NCI-H2081 treated with DMSO at 0.1 percent for 48 hours (cell line): ENCODE measurements at regions not wholly inside any gene's neighbourhood (a gene's known extent, or its start where the extent isn't known, plus 50 kb on each side); places are given as distances from the start of the nearest gene placed in this dataset.

ENCODE experiments used
- DNase-seq: peaks from one replicate; lab custom pipeline; 2025; lab: John Stamatoyannopoulos, UW

DNA sequence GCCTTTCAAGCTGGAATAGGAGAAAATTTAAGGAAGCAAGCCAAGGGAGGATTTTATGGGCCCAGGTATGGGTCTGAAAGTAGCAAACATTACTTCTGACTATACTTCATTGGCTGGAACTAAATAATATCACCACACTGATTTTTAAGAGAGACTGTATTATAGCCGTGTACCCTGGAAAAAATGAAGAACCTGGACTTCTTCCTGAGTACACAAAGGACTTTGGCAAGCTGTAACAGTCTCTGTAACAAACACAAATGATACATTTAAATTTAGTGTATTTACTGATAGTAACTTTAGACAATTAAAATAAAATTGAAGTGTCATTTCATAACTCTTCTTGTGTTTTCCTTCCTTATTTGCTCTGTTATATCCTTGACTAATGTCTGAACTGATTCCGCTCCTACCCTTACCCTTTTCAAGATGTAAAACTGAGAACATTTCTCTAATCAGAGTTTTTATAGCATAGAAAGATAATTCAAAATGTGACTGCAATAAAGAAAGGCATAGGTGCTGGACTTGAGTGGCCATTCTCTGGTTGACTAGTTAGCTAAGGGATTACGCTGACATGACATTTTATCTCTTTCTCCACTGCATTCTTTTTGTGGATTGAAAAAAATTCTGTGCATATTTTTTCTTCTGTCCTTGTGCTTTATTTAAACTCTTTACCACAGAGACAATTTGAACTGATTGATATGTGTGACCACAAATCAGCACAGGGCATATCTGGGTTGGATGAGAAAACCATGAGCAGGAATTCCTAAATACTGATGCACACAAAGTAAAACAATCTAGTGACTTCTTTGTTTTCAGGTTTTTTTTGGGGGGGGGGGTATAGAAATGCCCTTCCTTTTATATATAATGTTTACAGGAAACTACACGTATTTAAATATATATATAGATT is 349.7 kb downstream of the MDFIC start:
- no peak for DNase-seq

DNA sequence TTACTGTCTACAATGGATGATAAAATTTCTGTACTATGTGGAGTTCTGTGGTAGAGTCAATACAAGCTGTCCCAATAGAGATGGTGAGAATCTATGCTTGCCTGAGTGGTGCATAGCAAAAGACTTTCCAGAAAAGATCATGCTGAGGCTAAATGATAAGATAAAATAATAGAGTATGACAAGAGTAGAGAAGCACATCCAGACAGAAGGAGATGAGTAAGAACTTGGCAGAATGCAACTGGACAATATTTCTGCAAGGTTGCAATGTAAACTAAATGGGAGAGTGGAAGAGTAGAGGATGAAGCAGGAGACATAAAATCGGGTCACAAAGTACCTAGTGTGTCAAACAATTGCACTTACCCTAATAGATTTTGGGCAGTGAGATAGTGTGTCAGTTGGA is 347.6 kb downstream of the MDFIC start:
- no peak for DNase-seq

DNA sequence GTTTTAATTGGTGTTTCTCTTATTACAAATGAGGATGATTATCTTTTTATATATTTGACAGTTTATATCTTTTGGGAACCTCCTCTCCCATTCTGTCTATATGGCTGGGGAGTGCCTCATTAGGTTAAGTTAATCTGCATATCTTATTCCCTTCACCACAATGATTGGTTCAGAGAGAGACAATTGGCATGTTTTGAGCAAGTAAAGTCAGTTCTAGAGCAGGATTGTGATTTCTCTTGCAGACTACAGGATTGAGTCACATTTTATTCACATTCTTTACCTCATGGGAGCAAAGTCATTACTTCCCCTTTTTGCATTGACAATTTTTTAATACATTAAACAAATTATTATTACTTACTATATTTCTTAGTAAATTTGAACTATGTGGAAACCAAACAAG is 345.6 kb downstream of the MDFIC start:
- no peak for DNase-seq

DNA sequence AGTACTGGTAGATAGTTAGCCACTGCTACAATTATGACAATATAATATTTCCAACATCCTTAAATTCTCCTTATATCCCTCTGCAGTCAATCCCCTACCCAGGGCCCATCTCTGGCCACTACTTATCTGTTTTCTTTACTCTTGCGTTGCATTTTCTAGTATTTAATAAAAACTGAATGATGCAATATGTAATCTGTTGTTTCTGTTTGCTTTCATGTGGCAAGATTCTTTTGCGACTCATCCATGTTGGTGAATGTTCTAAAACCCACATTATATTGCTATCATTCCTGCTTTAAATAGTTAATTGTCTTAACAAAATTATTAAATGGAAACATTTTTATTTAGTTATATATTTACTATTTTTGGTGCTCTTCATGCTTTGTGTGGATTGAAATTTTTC is 338.5 kb downstream of the MDFIC start:
- DNase-seq: no peak

DNA sequence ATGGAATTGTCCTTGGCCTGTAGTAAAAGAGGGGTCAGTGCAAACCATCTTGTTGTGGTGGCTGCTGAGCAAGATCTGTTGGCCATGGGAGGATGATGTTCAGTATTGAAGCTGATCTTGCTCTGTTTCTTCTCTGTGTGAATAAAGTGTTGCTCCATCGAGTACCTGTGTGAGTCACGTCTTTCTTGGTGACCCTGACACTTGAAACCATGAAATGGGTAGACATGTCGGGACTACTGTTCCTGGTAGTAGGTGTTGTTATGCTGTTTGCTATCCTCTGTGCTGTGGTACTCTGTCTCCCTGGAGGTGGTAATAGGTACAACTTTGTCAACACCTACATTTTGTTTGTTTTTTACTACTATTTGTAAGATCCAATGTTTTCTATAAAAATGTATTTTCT is 330.6 kb downstream of the MDFIC start:
- DNase-seq: no peak

DNA sequence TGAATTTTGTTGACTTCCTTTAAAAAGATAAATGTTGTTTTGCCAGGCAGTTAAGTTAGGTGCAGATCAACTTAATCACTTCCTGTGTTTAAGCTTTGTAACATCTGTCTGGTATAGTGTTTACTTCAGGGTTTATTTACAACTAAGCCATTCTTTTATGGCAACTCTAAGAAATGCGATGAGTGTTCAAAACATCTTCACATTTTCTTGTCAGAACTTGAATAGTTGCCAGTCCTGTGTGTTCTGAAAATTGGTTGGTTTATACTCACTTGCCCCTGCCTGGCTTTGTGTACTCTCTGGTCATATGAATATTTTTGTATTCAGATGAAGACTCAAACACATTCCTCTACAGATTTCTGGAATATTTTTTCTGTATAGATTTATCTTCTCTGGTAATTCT is 327.2 kb downstream of the MDFIC start:
- no peak for DNase-seq

DNA sequence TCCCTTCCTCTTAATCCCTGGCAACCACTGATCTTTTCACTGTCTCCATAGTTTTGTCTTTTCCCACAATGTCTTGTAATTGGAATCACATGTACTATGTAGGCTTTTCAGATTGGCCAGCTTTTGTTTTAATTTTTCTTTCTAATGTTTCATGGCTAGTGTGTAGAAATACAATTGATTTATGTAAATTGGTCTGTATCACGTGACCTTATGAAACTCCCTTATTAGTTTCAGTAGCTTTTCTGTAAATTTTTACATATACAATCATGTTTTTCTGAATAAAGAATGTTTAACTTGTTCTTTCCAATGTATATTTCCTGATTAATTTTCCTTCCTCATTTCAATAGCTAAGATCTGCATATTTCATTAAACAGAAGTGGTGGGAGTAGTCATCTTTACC is 319.3 kb downstream of the MDFIC start:
- DNase-seq: no peak

DNA sequence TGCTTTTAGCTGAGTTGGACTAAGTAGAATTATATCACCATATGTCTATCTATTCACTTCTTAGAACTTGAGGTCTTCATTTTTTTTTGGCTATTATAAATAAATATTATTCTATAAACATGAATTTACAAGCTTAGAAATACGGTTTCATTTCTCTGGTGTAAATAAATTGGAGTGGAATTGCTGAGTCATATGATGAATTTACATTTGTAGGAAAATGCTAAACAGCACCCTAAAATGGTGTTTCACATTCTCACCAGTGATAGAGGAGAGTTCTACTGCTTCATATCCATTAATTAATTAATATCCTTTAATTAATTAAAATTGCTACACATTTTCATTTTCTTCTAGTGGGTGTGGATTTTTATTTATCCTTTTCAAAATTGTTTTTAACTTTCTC is 318.3 kb downstream of the MDFIC start:
- no peak for DNase-seq

DNA sequence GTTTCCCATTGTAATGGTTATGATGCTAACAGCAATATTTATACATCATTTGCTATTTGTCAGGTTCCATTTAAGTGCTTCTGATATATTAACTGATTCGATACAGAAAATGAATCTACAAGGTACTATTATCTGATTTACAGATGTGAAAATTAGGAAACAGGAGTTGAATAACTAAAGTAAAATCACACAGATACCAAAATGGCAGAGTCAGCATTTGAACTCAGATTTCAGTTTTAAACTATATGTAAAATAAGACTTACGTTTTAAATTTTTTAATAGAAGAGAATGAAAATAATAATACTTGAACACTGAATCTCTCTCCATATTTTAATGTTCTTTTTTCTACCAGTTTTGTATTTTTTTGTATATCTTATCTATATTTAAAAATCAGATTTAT is 313.2 kb downstream of the MDFIC start:
- DNase-seq: no peak

DNA sequence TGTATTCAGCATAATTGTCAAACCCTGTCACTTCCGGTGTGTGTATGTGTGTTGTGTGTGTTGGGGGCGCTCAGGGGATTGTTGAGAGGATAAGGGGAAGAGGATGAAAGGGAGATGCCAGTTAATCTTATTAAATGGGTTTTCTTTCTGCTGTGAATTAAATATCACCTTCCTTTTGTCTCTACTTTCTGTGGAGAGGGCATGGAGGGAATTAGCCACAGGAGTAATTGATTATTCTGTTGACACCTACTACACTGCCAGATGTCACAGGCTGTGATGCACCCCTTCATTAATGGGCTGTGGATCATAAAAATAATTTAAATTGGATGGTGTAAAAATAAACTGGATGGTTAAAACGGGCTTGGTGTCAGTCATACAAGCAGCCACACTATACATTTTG is 311.9 kb downstream of the MDFIC start:
- DNase-seq: no peak

DNA sequence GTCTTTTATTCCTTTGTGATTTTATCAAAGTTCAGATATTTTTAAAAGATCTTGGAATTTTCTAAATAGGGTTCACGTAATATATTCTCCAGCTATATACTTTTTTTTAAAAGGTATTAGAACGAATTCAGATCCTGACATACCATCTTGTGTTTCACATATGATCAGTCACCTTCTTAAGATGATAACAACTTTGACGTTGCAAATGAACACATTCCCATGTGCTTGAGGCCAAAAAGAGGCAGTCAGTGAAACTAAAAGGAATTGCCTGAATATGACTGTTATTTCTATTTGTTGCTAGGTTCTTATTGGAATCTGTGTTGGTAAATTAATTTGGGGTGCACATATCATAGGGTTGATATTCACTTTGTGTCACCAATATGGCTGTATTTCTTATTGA is 310.1 kb downstream of the MDFIC start:
- DNase-seq: no peak

DNA sequence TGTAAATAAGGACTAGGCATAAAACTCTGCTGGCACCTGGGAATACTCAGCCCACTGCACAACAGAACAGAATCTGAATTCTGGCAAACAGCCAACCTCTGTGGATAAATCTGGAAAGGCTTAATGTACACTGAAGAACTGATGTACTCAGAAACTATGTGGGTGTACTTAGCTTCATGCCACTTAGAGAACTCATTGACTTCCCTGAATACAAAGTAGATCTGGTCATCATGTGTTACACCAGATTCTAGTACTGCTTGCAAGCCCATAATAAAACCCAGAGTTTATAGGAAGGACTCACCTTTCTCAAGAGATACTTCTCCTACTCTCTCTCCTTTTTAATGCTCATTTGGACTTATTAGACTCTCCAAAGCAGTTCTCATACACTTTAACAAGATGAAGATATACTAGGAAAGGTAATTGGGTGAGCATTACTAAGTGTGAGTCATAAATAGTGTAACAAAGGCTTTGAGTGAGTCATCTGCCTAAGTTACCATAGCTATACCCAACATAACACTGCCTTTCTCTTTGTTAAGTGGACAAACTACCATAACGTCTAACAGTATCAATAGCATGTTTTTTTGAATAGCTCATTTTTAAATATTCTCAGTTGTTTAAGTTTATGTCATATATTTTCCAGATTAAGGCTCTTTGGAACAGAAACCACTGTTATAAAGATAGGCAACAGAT is 309.1 kb downstream of the MDFIC start:
- DNase-seq: no peak

DNA sequence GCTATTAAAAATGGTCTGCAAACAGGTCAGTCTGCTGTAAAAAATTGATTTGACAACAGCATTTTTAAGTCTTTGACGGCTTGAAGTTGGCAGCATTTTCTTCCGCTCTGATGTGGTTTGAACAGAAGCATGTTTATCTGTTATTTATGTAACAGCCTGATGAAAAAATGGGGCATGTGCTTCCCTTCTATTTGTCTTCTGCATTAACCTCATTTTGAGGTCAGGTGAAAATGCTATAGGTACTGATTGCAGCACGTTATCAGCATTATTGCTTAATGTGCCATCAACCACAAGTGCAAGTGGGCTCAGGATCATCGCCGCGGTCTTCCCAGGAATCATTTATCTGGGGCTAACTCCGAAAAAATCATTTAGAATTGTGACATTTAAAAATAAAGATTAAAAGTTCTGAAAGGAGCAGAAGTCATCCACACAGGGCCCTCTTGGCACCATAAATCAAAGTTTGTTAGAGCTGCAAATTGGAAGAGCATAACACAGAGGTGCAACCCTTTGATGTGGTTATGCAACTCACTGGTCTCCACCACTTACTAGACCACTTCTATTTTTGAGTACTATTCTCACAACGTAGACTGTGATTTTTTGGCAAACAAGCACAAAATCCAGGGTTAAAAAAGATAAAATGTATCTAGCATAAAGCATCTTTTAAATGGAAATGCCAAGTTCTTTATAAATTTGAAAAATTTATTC is 307.7 kb downstream of the MDFIC start:
- DNase-seq: no peak

DNA sequence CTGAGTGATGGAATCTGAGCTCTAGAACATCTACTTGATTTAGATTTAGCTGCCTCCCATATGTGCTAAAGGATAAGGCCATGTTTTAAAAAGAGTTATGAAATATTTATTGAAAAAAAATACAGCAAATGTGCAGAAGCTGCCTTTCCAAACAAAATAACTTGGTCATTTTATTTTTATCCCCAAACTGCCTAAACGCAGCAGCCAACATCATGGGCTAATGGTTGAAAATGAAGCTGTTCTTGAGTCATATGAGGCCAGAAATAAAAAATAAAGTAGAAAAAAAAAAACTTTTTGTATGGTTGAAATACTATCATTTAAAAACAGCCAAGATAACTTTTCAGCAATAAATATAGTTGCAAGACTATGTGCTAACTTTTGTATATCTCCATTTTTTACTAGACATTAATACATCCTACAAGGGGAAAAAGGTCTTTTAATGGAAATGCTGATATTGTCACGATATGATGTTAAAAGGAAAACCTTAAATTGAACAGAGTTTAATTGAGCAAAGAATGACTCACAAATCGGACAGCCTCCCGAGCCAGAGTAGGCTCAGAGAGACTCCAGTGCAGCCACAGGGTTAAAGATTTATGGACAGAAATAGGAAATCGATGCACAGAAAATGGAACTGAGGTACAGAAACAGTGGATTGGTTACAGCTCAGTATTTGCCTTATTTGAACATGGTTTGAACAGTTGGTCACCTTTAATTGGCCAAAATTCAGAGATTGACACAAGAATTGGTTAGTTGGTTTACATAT is 305.8 kb downstream of the MDFIC start:
- DNase-seq: no peak

DNA sequence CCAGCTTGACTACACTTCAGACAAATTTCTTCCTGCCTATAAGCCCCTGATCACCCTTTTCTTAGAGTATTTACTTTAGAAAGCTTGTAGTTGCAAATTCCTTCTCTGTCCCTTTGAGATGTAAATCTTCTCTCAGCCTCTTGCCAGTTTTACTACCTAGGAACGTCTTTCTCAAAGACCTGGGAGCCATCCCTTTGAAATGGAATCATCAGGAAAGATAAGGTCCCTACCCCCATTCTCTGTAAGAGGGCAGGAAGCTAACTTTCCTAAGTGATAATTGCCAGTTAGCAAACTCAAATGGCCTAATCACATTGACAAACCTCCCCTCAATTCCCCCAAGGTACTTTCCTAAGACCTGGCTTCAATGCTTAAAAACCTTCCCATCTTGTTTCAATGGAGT is 304.5 kb downstream of the MDFIC start:
- no peak for DNase-seq

DNA sequence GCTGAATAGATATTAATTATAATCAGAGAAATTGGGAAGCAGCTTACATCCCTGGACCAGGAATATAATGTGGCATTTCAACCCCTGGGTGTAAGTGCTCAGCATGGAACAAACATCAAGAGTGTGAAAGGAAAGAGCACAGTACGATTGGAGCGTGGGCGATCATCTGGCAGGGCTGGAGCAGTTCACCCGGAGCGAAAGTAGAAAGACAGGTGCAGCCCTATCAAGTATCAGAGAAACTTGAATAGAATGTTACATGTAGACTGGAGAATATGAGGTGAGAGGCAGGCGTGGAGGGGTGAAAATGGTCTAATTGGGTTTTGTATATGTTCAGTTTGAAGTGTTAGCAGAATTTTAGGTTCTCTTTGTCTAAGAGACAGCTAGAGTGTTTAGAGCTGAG is 303.0 kb downstream of the MDFIC start:
- no peak for DNase-seq

DNA sequence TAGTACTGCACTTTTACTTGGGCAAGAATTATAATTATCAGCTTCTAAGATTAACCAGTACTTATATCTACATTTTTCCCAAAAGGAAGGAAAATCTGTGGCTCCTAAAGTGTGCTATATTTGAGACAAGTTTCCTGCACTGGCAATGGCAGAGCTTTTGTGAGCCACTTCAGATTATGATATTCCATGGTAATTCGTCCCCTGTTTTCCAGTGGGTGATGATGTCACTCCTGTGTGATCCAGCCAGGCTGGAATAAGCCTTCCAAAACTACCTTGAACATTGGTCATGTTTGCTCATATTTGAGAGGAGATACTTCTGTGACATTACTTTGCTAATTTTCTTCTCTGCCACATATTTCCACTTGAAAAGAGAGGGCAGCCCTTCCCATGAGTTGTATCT is 302.1 kb downstream of the MDFIC start:
- DNase-seq: no peak

DNA sequence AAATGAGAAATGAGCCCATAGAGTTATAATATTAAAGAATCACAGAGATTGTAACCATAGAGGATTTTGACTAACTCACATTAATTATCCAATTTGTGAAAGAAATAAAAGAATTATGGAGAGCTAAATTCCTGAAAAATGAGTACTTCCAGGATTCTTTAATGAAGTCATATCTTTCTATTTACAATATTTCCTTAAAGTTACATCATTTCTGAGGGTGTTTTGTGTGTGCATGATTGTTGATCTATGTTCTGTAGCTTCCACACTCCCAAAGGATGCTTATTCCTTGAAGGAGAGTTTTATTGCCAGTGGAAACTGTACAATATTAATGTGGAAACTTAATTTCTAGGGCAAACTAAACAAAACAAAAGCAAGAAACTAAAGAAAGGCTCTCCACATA is 299.6 kb downstream of the MDFIC start:
- DNase-seq: no peak

DNA sequence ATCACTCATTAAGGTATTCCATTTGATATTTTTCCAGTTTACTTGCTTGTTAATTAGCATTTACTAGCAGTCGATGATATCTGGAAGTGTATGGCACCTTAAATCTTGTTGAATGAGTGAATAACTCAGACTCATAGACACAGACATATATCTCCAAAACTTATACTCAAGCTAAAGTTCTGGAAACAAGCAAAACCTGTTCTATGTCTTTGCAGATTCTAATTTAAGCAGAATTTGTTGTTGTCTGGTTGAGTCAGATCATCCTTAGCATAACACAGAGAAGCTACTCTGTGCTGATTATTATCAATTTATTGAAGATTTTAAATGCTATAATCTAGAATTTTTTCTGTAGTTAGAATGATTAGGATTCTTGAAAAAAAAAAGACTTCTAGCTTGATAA is 296.2 kb downstream of the MDFIC start:
- DNase-seq: no peak

DNA sequence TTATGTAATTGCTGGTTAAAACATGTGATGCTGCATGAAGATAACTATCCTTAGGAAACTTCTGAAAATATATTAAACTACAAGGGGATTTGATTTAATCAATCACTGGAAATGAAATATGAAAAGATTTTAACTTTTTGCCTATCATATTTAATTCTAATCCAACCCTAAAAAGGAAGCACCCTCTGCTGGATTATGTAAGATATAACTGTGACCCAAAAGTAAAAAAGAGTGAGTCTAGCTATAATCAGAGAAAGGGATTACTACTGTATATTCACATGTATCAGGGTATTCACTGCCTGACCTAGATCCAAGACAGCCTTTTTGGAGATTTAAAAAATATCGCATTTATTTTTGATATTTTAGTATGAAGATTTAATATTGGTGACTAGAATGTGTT is 295.5 kb downstream of the MDFIC start:
- DNase-seq: no peak

DNA sequence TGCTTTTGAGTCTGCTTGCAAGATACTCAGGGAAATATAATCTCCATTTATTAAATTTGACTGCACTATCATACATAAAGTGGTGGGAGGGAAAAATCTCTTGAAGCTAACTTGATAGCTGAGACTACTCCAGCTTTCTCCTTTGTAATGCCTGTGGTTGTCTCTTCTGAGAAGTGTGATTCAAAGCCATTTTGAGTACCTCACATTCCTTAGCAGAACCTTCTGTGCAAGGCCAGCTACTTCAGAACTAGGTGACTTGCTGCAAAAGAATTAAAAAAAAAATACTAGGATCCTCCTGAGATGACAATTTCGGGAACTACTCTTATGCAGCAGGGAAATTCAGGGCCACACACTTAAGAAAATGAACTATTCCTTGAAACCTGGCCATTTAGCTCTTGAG is 294.8 kb downstream of the MDFIC start:
- DNase-seq: no peak

DNA sequence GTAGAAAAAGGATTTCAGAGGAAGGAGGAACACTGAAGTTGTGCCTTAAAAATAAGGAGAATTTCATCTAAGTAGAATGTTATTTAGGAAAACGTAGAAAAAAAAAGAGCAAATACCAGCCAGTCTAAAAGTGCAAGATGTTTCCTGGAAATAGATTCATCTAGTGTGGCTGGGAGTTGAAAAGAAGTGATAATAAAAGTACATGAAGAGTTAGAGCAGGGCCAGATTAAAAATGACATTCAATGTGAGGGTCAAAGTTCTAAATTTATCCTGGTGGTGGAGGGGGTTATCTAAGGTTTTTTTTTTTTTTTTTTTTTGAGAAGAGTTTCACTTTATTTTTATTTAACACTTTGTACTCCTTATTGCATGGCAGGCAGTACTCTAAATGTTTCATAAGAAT is 289.3 kb downstream of the MDFIC start:
- DNase-seq: no peak
